ENCODE measurements at regions not wholly inside any gene's neighbourhood (a gene's known extent, or its start where the extent isn't known, plus 50 kb on each side); places are given as distances from the start of the nearest gene placed in this dataset.
"Not testable (repeated sequence)": the region's sequence is repeated elsewhere in the genome, so short reads cannot be mapped to it uniquely, and the experiment has no call there.

DNA sequence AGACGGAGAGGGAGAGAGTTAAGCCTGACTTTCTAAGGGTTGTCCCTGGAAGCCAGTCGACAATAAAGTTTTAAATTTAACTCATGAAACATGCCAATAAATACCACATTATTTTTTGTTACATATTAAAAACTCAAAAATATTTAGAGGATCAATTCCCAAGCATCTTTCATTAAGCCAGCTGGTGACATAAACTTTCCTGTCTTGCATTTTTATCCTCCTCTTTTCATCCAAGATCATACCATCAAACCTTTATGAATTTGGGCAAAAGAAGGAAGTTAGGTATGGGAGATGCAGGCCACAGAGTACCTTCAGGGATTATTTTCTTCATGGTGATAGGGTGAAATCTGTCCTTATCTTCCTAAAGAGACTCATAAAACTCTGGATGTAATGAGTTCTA lies 178.3 kb upstream of the FBXL17 start:
- no TSS peak for BruUV-seq (replicated peaks)
- Histone ChIP-seq H4K20me1 (ENCODE audit: insufficient read depth) (no peaks in the 10 kb centered on the region), H3K27me3 (ENCODE audit: insufficient read depth, low read length) (no peaks in the 10 kb centered on the region), H2AFZ (ENCODE audit: low read depth, low read length, poor library complexity, severe bottlenecking) (no peak overlapping the region), H3K9ac (ENCODE audit: low read length) (no peak overlapping the region), H3K79me2 (ENCODE audit: insufficient read depth, low read length) (no peaks in the 10 kb centered on the region), H3K4me3 (replicated peaks in 1 of 2; ENCODE audit: low read depth in 1 of 2, low read length in 2 of 2) (no peak overlapping the region), H3K27ac (ENCODE audit: low read depth, low read length) (no peak overlapping the region), H3K9me2 (ENCODE audit: insufficient read depth) (no peaks in the 10 kb centered on the region), H3K36me3 (ENCODE audit: control insufficient read depth in 1 of 2, insufficient read depth in 2 of 2, low read length in 2 of 2) (no peaks in the 10 kb centered on the region), H3K4me2 (ENCODE audit: low read length) (no peak overlapping the region), H3K4me1 (ENCODE audit: control insufficient read depth in 1 of 2, insufficient read depth in 2 of 2, low read length in 2 of 2) (no peaks in the 10 kb centered on the region), H3K9me3 (ENCODE audit: control insufficient read depth in 1 of 2, insufficient read depth in 1 of 2, low read depth in 1 of 2, low read length in 2 of 2) (no peaks in the 10 kb centered on the region)
- intact Hi-C loops (cut with micrococcal nuclease): no loop called here
- ATAC-seq (no peak), DNase-seq (ENCODE audit: low read depth, low spot score) (no peak)
- TF ChIP-seq TCF7L2 (IDR thresholded peaks at IDR 0.05; ENCODE audit: borderline replicate concordance, extremely low read depth, insufficient read depth, insufficient read length): no peak
- TF ChIP-seq FOSL1 (IDR thresholded peaks at IDR 0.05; ENCODE audit: low read depth): no peak
- no peak for TF ChIP-seq SRF (IDR thresholded peaks at IDR 0.05; ENCODE audit: low read depth)
- TF ChIP-seq ZFX (IDR thresholded peaks at IDR 0.05): no peak
- TF ChIP-seq, protein P1, sequence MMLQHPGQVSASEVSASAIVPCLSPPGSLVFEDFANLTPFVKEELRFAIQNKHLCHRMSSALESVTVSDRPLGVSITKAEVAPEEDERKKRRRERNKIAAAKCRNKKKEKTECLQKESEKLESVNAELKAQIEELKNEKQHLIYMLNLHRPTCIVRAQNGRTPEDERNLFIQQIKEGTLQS (IDR thresholded peaks at IDR 0.05): no peak
- no peak for TF ChIP-seq SP1 (IDR thresholded peaks at IDR 0.05; ENCODE audit: low read depth)
- TF ChIP-seq POLR2AphosphoS5 (IDR thresholded peaks at IDR 0.05; ENCODE audit: low read depth, low read length): no peak
- TF ChIP-seq, protein P2, sequence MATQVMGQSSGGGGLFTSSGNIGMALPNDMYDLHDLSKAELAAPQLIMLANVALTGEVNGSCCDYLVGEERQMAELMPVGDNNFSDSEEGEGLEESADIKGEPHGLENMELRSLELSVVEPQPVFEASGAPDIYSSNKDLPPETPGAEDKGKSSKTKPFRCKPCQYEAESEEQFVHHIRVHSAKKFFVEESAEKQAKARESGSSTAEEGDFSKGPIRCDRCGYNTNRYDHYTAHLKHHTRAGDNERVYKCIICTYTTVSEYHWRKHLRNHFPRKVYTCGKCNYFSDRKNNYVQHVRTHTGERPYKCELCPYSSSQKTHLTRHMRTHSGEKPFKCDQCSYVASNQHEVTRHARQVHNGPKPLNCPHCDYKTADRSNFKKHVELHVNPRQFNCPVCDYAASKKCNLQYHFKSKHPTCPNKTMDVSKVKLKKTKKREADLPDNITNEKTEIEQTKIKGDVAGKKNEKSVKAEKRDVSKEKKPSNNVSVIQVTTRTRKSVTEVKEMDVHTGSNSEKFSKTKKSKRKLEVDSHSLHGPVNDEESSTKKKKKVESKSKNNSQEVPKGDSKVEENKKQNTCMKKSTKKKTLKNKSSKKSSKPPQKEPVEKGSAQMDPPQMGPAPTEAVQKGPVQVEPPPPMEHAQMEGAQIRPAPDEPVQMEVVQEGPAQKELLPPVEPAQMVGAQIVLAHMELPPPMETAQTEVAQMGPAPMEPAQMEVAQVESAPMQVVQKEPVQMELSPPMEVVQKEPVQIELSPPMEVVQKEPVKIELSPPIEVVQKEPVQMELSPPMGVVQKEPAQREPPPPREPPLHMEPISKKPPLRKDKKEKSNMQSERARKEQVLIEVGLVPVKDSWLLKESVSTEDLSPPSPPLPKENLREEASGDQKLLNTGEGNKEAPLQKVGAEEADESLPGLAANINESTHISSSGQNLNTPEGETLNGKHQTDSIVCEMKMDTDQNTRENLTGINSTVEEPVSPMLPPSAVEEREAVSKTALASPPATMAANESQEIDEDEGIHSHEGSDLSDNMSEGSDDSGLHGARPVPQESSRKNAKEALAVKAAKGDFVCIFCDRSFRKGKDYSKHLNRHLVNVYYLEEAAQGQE (IDR thresholded peaks at IDR 0.05; ENCODE audit: low read depth): no peak
- no peak for TF ChIP-seq JUND (IDR thresholded peaks at IDR 0.05)
- no peak for TF ChIP-seq EGR1 (IDR thresholded peaks at IDR 0.05; ENCODE audit: low read depth)
- no peak for TF ChIP-seq EZH2phosphoT487 (IDR thresholded peaks at IDR 0.05; ENCODE audit: borderline replicate concordance)
- no peak for TF ChIP-seq ZNF274 (IDR thresholded peaks at IDR 0.05; ENCODE audit: low read depth, low read length)
- no peak for TF ChIP-seq CEBPB (IDR thresholded peaks at IDR 0.05; ENCODE audit: low read depth)
- CTCF ChIA-PET: no interaction called here
- POLR2A ChIA-PET: no interaction called here
- RAD21 ChIA-PET (ENCODE audit: low non-redundant PET in 1 of 2, low total read pairs in 2 of 2, uncharacterized antibody in 2 of 2, unreplicated experiment in 2 of 2): no interaction called here

GRCh38 chr5:108558840-108559239 lies 176.9 kb upstream of the FBXL17 start:
- not testable (repeated sequence) for ATAC-seq; BruUV-seq (replicated peaks); H3K4me2 ChIP-seq (ENCODE audit: low read length)

GRCh38 chr5:108558142-108558541 lies 176.2 kb upstream of the FBXL17 start:
- H3K9me2 ChIP-seq (ENCODE audit: insufficient read depth); DNase-seq (ENCODE audit: low read depth, low spot score); intact Hi-C loops (cut with micrococcal nuclease); H3K4me3 ChIP-seq (replicated peaks in 1 of 2; ENCODE audit: low read depth in 1 of 2, low read length in 2 of 2); H3K27ac ChIP-seq (ENCODE audit: low read depth, low read length); RAD21 ChIA-PET (ENCODE audit: low non-redundant PET in 1 of 2, low total read pairs in 2 of 2, uncharacterized antibody in 2 of 2, unreplicated experiment in 2 of 2); H3K36me3 ChIP-seq (ENCODE audit: control insufficient read depth in 1 of 2, insufficient read depth in 2 of 2, low read length in 2 of 2); BruUV-seq (replicated peaks); H3K9ac ChIP-seq (ENCODE audit: low read length); H3K9me3 ChIP-seq (ENCODE audit: control insufficient read depth in 1 of 2, insufficient read depth in 1 of 2, low read depth in 1 of 2, low read length in 2 of 2); H3K27me3 ChIP-seq (ENCODE audit: insufficient read depth, low read length); CTCF ChIA-PET; H3K4me2 ChIP-seq (ENCODE audit: low read length); H2AFZ ChIP-seq (ENCODE audit: low read depth, low read length, poor library complexity, severe bottlenecking); ATAC-seq; H3K79me2 ChIP-seq (ENCODE audit: insufficient read depth, low read length); H4K20me1 ChIP-seq (ENCODE audit: insufficient read depth); H3K4me1 ChIP-seq (ENCODE audit: control insufficient read depth in 1 of 2, insufficient read depth in 2 of 2, low read length in 2 of 2); POLR2A ChIA-PET: not testable (repeated sequence)

More at GRCh38 chr5:108558840-108559239, 176.9 kb upstream of the FBXL17 start:
- H3K9ac ChIP-seq (ENCODE audit: low read length); H3K4me3 ChIP-seq (replicated peaks in 1 of 2; ENCODE audit: low read depth in 1 of 2, low read length in 2 of 2); H3K27ac ChIP-seq (ENCODE audit: low read depth, low read length); RAD21 ChIA-PET (ENCODE audit: low non-redundant PET in 1 of 2, low total read pairs in 2 of 2, uncharacterized antibody in 2 of 2, unreplicated experiment in 2 of 2); H3K27me3 ChIP-seq (ENCODE audit: insufficient read depth, low read length); intact Hi-C loops (cut with micrococcal nuclease); H4K20me1 ChIP-seq (ENCODE audit: insufficient read depth); DNase-seq (ENCODE audit: low read depth, low spot score); POLR2A ChIA-PET; H3K36me3 ChIP-seq (ENCODE audit: control insufficient read depth in 1 of 2, insufficient read depth in 2 of 2, low read length in 2 of 2); H2AFZ ChIP-seq (ENCODE audit: low read depth, low read length, poor library complexity, severe bottlenecking); H3K79me2 ChIP-seq (ENCODE audit: insufficient read depth, low read length); CTCF ChIA-PET; H3K9me2 ChIP-seq (ENCODE audit: insufficient read depth); H3K4me1 ChIP-seq (ENCODE audit: control insufficient read depth in 1 of 2, insufficient read depth in 2 of 2, low read length in 2 of 2); H3K9me3 ChIP-seq (ENCODE audit: control insufficient read depth in 1 of 2, insufficient read depth in 1 of 2, low read depth in 1 of 2, low read length in 2 of 2): not testable (repeated sequence)
